ENCODE measurements at regions not wholly inside any gene's neighbourhood (a gene's known extent, or its start where the extent isn't known, plus 50 kb on each side); places are given as distances from the start of the nearest gene placed in this dataset.

DNA sequence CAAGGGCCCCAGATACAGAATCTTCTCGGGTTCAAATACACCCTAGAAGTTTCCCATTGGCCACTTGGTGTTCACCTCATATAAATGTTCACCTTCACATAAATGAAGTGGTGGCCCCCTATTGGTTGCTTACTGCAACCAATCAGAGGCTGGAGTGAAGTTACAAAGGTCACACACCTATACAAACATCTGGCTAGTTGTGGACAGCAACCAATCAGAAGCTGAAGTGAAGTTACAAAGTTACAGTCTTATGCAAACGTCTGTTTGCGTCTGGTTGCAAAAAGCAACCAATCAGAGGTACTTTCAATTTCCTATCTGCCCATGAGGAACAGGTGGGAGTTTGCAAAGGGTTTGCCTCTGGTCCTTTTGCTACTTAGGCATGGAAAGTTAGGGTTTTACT, 206.5 kb upstream of the BMP2 start:
- no peak for DNase-seq (ENCODE audit: low spot score)

DNA sequence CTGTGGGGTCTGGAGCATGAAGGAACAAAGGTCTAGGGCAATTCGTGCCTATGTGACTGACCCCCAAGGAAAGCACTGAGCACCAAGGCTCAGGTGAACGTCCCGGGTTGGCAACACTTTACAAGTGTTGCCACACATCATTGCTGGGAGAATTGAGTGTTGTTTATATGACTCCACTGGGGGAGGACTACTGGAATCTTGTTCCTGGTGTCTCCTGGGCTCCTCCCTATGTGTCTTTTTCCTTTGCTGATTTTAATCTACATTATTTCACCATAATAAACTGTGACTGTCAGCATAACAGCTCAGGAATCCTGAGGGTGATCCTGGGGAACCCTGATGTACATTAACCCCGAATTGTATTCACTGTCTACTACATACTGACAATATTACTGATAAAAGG, 207.7 kb upstream of the BMP2 start:
- no peak for DNase-seq (ENCODE audit: low spot score)

DNA sequence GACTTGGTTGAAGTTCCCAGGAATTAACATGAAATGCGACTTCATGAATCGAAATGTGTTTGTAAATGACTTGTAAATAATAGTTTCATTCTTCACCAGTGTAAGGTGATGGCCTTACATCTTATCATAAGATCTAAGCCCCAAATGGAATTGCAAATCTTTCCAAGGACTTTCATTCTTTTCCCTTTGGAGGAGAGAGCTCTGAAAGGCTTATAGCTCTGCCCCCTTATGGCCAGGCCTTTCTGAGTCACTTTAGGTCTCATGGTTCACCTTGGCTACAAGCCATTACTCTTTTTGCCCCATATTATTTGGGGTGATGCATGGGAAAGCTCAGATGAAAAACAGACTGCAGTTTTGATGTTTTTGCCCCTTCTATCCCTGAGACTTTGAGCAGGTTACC, 209.1 kb upstream of the BMP2 start:
- no peak for DNase-seq (ENCODE audit: low spot score)

DNA sequence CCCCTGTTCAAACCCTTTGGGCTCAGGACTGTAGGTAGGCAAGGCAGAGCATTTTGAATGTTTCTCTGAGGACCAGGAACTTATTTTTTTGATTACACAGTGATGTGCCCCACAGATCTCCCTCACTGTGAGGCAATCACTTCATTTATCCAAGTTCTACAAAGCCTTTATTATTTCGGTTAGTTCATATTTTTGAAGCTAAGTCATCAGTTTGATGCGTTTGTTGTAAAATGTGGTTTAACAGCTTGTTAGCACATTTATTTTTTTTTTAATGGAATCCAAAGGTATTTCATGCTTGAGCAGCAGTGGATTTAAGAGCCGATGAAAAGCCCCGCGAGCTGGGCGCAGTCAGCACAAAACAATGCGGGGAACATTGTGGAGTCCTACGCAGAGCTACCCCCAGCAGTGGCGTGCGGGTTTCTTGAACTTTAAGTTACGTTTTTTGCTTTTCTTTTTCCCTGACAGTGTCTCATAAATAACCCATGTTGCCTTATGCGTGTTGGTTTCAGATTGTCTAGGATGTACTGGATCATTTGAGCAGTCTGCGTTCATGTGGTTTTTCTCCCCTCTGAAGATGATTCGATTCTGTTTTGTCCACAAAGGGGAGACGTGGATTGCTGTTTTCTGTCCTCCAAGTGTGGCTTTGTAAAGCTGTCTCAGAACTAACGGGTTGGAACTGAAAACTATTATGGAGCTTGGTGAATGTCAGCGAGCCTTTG, 233.6 kb upstream of the BMP2 start:
- no peak for DNase-seq (ENCODE audit: low spot score)

DNA sequence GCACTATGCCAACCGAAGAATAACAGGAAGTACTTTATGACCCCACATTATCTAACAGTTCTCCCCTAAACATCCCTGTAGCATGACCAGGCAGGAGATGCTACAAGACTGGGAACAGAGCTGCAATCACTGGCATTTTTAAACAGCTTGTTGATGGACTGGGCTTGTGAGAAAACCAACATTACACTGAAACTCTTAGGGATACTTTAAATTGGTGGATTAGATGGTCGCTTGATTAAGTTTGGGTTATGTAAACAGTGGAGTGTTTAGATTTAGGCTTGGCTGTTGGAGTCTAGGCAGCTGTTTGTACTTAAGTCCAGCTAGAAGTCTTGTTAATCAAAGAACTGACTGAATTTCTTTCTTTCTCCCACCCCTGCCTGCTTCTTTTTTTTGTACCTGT, 234.1 kb upstream of the BMP2 start:
- no peak for DNase-seq (ENCODE audit: low spot score)

DNA sequence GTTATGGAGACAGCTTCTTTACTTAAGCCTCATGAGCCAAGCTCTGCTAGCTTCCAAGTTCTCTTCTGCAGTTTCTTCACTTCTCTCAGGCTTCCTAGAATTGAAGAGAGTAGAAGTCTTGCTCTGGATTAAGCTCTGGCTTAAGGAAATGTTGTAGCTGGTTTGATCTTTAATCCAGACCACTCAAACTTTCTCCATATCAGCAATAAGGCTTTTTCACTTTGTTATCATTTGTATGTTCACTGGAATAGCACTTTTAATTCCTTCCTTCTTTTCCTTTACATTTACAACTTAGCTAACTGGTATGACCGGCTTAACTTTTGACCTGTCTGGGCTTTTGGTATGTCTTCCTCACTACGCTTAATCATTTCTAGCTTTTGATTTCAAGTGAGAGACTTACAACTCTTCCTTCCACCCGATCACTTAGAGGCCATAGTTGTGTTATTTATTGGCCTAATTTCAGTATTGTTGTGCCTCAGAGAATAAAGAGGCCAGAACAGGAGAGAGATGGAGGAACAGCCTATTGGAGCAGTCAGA, 236.6 kb upstream of the BMP2 start:
- no peak for DNase-seq (ENCODE audit: low spot score)

DNA sequence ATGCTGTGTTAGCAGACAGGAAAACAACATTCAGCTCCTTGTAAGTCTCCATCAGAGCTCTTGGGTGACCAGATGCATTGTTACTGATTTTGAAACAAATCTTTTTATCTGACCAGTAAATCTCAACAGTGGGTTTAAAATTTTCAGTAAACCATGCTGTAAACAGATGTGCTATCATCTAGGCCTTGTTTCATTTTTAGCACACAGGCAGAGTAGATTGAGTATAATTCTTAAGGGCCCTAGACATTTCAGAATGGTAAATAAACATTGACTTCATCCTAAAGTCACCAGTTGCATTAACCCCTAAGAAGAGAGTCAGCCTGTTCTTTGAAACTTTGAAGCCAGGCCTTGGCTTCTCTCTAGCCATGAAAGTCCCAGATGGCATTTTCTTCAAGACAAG, 237.2 kb upstream of the BMP2 start:
- DNase-seq (ENCODE audit: low spot score): no peak

DNA sequence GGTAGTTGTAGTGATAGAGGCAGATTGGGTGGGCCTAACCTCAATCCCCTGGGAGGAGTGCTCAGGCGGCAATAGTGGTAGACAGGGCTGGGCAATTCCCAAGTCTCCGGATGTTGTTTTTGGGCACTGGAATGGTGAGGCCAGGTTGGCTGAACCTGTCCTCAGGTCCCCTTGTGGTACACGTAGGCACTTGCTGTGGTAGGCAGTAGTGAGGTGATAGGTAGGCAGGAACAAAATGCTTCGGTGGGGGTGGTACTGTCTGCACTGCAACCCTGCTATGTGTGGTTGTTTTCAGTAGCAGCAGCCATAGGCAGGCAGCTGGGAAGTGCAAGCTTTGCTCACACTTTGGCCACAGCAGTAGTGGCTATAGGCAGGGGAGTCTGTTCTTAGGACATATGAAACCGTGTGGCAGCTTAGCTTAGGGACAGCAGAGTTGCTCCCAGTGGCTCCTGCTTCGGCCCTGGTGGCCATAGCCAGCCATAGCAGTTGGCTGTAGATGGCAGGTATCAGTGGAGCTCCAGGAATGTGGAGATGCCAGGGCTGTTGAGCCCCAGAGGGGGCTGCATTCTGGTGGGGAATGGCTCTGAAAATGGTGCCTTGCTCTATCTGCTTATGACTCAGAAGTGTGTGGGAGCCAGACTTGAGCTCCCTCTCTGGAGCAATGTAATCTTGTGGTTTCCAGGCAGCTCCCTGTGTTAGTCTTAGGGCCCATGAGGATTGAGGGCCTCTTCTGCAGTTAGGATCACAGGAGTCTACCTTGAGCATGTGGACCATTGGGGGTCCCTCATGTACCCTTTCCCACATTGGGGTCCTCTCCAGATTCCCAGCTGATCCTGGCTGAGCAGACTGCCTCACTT, 241.8 kb upstream of the BMP2 start:
- DNase-seq (ENCODE audit: low spot score): no peak

DNA sequence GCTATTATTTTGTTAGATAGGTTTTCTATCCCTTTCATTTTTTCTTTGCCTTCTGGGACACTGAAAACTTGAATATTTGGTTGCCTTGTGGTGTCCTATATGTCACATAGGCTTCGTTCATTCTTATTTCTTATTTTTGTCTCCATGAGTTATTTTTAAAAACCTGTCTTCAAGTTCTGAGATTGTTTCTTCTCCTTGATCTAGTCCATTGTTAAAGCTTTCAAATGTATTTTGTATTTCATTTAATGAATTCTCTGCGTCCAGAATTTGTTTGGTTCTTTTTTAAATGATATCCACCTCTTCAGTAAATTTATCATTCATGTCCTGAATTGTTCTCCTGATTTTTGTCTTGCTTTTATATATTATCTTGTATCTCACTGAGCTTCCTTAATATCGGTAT, 243.2 kb upstream of the BMP2 start:
- DNase-seq (ENCODE audit: low spot score): no peak

DNA sequence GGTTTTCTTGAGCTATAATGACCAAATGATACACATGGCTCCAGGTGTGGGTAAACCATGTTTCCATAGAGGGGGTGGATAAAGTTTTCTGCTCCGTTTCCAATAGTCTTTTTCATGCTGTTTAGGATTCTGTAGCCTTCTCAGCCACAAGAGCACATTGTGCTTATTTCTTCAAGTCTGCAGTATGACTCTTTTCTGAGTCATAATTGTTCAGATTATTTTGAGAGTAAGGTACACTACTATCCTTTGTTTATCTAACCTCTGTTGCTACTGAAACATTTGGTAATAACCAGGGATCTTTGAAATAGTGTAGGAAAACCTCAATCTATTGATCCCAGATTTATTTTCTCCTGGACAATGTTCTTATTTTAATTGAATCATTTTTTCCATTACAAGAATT, 247.9 kb upstream of the BMP2 start:
- DNase-seq (ENCODE audit: low spot score): no peak

DNA sequence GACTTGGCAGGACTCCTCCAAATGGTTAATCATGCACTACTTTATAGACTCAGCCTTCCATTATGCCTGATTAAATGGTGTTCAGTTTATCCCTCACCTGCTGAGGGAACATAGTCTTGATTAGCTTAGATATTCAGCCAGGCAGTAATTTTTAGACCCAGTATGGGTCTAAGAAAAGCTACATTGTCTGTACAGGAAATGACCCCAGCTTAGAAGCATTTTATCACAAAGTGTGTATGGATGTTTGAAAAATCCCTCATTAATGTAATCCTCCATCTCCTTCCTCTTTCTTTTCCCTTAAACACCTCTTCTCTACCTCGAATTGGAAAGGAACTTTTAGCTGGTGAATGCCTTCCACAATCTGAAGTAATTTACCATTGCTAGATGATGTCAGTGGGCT, 252.2 kb upstream of the BMP2 start:
- no peak for DNase-seq (ENCODE audit: low spot score)

DNA sequence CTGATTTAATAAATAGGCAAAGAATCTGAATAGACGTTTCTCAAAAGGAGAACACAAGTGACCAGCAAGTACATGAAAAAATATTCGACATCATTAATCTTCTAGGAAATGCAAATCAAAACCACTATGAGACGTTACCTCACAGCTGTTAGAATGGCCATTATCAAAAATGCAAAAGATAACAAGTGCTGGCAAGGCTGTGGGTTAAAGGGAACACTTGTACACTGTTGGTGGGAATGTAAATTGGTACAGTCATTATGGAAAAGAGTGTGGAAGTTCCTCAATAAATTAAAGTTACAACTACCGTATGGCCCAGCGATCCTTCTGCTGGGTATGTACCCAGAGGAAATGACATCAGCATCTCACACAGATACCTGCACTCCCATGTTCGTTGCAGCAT, 253.9 kb upstream of the BMP2 start:
- no peak for DNase-seq (ENCODE audit: low spot score)

DNA sequence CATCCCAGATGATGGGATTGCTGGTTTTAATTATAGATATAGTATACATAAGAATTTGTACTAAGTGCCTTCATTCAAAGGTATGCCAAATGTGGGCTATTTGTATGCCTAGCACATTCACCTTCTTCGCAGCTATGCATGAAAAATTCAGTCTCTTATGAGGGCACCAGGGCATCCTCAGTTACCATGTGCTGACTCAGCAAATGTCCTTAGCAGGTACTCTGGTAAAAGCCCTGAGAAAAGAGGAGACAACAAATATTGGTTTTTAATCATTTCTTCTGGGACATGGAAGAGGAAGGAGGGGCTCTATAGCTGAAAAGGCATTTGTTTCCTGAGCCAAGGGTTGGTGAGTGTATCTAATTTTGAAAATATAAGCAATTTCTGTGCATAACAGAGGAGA, 258.1 kb upstream of the BMP2 start:
- no peak for DNase-seq (ENCODE audit: low spot score)

DNA sequence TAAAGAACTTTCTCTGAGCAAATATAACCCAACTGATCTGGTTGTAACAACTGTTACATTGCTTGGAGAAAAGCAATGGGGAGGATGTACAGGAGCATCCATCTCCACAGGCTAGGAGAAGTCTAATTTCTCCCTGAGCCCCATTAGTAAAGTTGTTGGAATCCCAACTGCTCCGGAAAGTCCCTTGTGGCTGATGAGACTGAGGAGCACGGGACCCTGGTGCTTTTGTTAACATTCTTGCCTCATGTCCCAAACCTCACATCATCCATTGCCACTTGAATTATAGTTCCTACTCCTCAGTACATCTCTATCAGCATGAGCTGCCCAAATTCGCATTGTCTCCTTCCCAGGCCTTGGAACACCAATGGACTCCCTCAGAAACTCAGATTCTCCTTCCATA, 260.6 kb upstream of the BMP2 start:
- DNase-seq (ENCODE audit: low spot score): no peak

DNA sequence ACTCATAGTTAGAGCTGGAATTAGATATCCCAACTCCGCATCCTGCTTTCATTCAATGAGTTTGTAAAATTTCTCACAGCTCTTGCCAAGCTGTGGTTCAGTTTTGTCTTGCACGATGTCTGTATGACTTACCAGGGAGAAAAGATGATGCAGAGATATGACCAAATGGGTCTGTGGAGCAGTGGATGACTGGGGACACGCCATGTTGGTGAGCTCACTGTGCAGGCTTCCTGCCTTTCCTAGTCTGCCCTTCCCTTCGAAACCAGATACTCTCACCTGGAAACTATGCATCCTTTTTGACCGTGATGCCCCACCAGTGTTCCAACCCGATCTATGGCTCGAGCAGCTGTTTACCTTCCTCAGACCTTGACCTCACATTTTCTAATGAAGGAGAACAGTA, 262.7 kb upstream of the BMP2 start:
- DNase-seq (ENCODE audit: low spot score): no peak

DNA sequence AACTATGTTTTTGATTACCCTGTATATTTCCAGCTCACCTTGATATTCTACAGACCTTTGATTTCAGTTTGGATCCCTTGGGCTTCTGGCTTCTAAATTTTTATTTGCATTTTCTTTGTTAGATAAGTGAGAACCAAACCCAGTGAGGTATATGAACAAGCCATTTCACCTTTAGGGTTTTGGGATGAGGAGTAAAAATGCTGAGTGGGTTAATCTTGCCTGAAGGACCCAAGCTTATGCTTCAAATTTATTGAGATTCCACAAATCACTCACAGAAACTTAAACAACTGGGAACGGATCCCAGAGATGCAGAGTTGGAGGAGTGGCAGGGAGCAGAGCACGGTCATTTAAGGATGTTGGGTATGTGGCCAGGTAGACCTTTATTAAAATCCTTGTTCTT, 263.3 kb upstream of the BMP2 start:
- DNase-seq (ENCODE audit: low spot score): no peak

DNA sequence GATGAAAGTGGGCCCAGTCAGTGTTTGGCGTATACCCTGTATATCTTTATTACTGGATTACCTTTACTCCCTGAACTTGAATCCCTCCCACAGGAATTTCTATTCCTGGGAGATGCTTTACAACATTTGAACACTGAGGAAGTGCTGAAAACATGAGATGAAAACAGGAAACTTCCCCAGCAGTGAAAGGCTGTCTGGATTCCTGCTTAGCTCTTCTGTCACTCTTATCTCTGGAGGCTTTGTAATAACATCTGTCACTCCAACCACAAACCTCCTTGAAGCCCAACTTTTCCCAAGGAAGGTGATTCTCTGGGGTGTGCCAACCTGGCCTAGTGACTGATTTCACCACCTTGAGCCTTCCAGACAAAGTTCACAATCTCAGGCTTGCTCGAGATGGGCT, 264.5 kb upstream of the BMP2 start:
- no peak for DNase-seq (ENCODE audit: low spot score)

DNA sequence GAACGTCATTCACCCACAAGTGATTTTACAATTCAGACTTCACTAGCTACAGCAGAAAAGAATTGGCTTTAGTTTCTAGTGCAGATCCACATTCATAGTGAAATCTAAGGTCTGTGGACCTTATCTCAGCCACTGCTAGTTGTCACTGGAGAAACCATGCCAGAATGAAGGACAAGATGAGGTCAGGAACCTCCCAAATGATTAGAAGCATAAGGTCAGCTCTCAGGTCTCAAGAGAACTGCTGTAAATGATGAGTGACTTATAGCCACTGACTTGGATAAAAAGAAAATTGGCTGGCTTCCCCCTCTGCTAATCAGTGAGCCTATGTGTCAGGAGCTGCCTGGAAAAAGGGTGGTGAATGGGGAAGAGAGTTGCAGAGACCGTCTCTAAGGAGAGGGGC, 265.3 kb upstream of the BMP2 start:
- no peak for DNase-seq (ENCODE audit: low spot score)

DNA sequence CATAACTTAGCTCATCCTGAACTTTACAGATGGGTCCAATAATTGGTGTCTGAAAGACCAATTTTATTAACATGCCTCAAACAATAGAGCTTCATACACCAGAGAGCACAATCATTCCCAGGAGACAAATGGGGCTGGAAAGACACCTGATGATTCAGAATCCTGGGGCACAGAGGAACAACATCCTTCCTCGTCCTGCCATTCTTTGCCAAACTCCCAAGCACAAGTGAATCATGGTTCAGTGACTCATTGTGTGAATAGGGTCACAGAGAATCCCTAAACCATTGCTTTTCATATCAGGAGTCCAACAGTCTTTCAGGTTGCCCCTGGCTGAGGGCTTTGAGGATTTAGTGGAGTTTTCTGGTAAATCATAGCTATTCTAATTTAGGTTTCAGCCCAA, 266.4 kb upstream of the BMP2 start:
- no peak for DNase-seq (ENCODE audit: low spot score)

DNA sequence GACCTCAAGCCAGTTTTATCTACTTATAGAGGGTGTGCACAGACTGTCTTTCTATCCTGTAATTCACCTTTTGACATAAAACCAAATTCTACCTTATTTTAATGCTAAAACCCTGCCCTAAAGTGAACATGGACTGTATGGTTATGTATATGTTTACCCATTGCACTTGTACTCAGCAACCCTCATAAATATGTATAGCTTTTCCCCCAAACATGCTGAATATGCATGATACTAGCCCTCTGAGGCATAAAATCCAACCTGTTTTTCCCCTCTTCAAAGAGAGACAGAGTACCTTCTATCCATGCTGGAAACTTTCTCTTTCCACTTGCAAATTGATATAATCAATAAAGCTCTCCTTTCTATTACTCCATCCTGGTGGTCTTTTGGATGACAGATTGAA, 267.9 kb upstream of the BMP2 start:
- no peak for DNase-seq (ENCODE audit: low spot score)

DNA sequence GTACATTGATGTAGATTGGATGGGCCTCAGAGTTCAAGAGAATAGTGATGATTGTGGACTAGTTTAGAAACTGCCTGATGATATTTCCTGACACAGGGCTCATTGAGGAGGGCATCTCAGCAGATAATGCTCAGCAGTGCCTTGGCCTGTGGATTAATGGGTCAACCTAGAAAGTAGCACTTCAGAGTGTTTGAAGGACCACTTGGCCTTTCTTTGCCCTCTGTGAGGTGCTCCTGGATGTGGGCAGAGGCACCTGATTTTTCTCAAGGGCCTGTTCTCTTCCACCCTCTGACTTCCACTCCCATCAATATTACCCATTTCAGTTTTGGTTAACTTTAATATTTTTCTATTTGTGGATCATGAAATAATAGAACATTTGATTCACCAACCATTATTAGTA, 270.6 kb upstream of the BMP2 start:
- DNase-seq (ENCODE audit: low spot score): no peak

DNA sequence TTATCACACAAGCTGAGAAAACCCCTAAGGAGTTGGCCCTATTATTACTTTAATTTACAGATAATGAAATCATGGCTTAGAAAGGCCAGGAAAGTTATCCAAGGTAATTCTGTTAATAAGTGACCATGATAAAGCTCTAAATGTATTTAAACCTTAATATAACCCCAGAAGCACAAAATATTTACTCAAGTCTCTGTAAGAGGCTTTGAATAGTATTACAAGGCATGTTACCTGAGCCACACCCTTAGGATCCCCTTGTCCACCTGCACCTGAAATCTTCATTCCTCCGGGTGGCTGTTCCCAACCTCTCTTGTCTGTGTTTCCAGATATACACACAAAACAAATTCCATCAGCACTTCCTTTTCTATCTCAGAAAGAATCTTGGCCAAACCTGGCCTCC, 271.6 kb upstream of the BMP2 start:
- no peak for DNase-seq (ENCODE audit: low spot score)

DNA sequence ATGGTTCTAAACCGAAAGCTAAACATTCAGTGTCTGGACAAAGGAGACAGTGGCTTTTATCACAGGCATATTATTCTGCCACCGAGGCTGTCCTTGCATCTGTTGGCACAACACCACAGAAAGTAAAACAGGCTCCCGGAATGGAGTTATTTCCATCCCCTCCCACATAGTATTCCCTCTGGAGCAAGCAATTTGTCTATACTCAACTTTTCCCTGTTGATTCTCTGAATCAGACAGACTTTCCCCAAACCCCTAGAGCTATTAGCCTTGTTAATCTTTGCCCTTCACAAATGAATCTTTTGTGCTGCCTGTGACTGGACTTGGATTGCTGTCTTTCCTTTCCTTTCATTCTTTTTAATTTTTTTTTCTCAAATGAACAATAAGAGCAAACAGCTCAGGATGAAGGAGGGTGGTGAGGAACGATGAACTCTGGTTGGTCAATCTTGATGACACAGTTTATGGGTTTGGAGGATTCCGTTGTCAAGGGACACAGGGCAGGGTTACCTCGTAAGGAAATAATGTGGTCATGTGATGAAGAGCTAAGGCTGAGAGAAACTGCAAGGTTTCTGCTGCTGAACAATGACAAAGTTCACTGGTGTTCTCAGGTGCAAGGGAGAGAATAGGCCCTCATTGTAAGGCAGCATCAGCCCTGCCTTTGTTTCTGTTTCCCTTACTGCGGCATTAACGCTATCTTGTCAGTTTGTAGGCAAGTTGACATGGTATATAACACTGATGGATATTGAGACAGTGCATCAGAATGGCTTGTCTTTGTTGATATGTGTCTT, 275.0 kb upstream of the BMP2 start:
- DNase-seq (ENCODE audit: low spot score): no peak
